ENCODE measurements at regions not wholly inside any gene's neighbourhood (a gene's known extent, or its start where the extent isn't known, plus 50 kb on each side); places are given as distances from the start of the nearest gene placed in this dataset.

DNA sequence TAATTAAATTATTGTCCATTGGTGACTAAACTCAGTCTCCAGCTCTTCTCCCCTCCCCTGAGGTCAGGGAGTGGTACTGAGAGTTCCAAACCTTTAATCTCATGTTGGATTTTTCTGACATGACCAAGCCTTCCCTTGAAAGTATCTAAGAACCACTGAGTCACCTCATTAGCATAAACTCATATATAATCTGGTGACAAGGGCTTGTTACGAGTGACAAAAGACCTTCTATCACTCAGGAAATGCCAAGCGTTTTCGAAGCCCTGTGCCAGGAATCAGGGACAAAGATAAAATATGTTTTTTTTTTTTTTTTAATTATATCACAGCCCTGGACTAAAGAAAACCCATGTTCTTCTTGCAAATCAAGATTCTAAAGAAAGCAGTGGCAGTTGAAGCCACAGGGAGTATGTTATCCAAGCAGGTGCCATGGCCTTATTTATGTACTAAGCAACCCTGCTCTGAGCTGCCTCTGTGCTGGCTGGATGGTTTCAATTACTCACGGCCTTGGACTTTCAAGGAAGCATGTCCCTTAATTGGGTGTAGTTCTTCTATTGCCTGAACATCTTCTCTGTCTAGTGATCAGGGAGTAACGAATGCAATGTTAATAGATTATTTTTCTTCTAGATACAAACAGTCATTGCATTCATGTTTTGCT, 169.0 kb upstream of the PRKCQ start (continued):
- no peak for TF ChIP-seq POLR2AphosphoS5 (IDR thresholded peaks at IDR 0.05; ENCODE audit: low read depth)
- TF ChIP-seq, protein P1, sequence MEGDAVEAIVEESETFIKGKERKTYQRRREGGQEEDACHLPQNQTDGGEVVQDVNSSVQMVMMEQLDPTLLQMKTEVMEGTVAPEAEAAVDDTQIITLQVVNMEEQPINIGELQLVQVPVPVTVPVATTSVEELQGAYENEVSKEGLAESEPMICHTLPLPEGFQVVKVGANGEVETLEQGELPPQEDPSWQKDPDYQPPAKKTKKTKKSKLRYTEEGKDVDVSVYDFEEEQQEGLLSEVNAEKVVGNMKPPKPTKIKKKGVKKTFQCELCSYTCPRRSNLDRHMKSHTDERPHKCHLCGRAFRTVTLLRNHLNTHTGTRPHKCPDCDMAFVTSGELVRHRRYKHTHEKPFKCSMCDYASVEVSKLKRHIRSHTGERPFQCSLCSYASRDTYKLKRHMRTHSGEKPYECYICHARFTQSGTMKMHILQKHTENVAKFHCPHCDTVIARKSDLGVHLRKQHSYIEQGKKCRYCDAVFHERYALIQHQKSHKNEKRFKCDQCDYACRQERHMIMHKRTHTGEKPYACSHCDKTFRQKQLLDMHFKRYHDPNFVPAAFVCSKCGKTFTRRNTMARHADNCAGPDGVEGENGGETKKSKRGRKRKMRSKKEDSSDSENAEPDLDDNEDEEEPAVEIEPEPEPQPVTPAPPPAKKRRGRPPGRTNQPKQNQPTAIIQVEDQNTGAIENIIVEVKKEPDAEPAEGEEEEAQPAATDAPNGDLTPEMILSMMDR (conservative IDR thresholded peaks at IDR 0.05; ENCODE audit: low read depth in 2 of 2), result no peak

DNA sequence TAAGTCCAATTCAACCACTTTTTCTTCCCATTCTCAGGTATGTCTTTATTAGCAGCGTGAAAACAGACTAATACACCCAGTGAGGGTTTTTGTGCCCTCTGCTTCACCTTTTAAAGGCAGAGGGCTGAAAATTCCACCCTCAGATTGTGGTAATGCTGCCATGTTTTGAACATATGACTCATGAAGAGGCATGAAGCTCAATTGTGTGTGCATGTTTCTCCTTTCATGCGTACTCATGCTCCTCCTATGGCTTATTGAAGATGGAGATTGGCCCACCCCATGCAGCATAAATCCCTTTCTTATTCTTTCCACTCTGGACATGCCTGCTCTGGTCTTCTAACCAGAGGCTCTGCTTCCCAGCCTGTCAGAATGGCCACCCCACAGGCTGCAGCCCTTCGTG, 168.0 kb upstream of the PRKCQ start:
- ATAC-seq, result no peak
- DNase-seq (ENCODE audit: low spot score), result no peak
- peaks cover 13% of the 10 kb centered on the region; the same call in 1 of the 2 replicates for H3K4me1 ChIP-seq (ENCODE audit: insufficient read depth)
- H3K4me2 ChIP-seq, result no peak overlapping the region
- H3K9me2 ChIP-seq (ENCODE audit: insufficient read depth), result peaks cover 26% of the 10 kb centered on the region; the same call in 1 of the 2 replicates
- peaks cover 4% of the 10 kb centered on the region; the same call in 1 of the 3 replicates for H3K36me3 Mint-ChIP-seq (ENCODE audit: low read depth)
- no peaks in the 10 kb centered on the region for H3K79me2 ChIP-seq (replicated peaks; ENCODE audit: insufficient read depth)
- peaks cover 9% of the 10 kb centered on the region for H3K4me1 Mint-ChIP-seq
- H3K4me3 Mint-ChIP-seq, result no peak overlapping the region
- no peaks in the 10 kb centered on the region for H4K20me1 ChIP-seq (replicated peaks; ENCODE audit: insufficient read depth)
- H3K27me3 ChIP-seq (ENCODE audit: insufficient read depth), result no peaks in the 10 kb centered on the region
- H3K27ac ChIP-seq (ENCODE audit: low read depth), result no peak overlapping the region
- H2AFZ ChIP-seq, result no peak overlapping the region
- H3K4me3 ChIP-seq, result no peak overlapping the region
- H3K36me3 ChIP-seq (ENCODE audit: insufficient read depth), result no peaks in the 10 kb centered on the region
- no peaks in the 10 kb centered on the region for H3K27me3 Mint-ChIP-seq (ENCODE audit: insufficient read depth, low read depth, poor library complexity)
- H3F3A ChIP-seq (replicated peaks; ENCODE audit: low read depth), result no peaks in the 10 kb centered on the region
- H3K27ac Mint-ChIP-seq, result no peak overlapping the region
- peaks cover 8% of the 10 kb centered on the region for H3K9me3 Mint-ChIP-seq
- TF ChIP-seq JUNB (IDR thresholded peaks at IDR 0.05; ENCODE audit: unreplicated experiment) (no peak), EZH2 (IDR thresholded peaks at IDR 0.05; ENCODE audit: low read depth, unreplicated experiment) (no peak), POLR2AphosphoS5 (IDR thresholded peaks at IDR 0.05; ENCODE audit: low read depth) (no peak), EZH2phosphoT487 (IDR thresholded peaks at IDR 0.05; ENCODE audit: unreplicated experiment) (no peak), NANOG (IDR thresholded peaks at IDR 0.05; ENCODE audit: borderline replicate concordance) (no peak), STAT1 (IDR thresholded peaks at IDR 0.05; ENCODE audit: unreplicated experiment) (no peak), ZNF331 (CRISPR knock-in tag; IDR thresholded peaks at IDR 0.05; ENCODE audit: low read depth) (no peak), CREB1 (CRISPR knock-in tag; IDR thresholded peaks at IDR 0.05; ENCODE audit: low read depth) (no peak), ZNF114 (CRISPR knock-in tag; IDR thresholded peaks at IDR 0.05) (no peak)
- TF ChIP-seq, protein P2, sequence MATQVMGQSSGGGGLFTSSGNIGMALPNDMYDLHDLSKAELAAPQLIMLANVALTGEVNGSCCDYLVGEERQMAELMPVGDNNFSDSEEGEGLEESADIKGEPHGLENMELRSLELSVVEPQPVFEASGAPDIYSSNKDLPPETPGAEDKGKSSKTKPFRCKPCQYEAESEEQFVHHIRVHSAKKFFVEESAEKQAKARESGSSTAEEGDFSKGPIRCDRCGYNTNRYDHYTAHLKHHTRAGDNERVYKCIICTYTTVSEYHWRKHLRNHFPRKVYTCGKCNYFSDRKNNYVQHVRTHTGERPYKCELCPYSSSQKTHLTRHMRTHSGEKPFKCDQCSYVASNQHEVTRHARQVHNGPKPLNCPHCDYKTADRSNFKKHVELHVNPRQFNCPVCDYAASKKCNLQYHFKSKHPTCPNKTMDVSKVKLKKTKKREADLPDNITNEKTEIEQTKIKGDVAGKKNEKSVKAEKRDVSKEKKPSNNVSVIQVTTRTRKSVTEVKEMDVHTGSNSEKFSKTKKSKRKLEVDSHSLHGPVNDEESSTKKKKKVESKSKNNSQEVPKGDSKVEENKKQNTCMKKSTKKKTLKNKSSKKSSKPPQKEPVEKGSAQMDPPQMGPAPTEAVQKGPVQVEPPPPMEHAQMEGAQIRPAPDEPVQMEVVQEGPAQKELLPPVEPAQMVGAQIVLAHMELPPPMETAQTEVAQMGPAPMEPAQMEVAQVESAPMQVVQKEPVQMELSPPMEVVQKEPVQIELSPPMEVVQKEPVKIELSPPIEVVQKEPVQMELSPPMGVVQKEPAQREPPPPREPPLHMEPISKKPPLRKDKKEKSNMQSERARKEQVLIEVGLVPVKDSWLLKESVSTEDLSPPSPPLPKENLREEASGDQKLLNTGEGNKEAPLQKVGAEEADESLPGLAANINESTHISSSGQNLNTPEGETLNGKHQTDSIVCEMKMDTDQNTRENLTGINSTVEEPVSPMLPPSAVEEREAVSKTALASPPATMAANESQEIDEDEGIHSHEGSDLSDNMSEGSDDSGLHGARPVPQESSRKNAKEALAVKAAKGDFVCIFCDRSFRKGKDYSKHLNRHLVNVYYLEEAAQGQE (IDR thresholded peaks at IDR 0.05; ENCODE audit: unreplicated experiment), result no peak
- TF ChIP-seq, protein P1 (conservative IDR thresholded peaks at IDR 0.05; ENCODE audit: low read depth in 2 of 2), result no peak
- TF ChIP-seq, protein P3, sequence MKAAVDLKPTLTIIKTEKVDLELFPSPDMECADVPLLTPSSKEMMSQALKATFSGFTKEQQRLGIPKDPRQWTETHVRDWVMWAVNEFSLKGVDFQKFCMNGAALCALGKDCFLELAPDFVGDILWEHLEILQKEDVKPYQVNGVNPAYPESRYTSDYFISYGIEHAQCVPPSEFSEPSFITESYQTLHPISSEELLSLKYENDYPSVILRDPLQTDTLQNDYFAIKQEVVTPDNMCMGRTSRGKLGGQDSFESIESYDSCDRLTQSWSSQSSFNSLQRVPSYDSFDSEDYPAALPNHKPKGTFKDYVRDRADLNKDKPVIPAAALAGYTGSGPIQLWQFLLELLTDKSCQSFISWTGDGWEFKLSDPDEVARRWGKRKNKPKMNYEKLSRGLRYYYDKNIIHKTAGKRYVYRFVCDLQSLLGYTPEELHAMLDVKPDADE (IDR thresholded peaks at IDR 0.05), result no peak
